Erythroblast (primary cell): ENCODE measurements at regions not wholly inside any gene's neighbourhood (a gene's known extent, or its start where the extent isn't known, plus 50 kb on each side); places are given as distances from the start of the nearest gene placed in this dataset.

Source experiments
- GATA1 ChIP-seq: IDR thresholded peaks from 2 replicates; pipeline ENCODE4 v1.6.1; 2011; ENCODE audit warnings: low read depth, mild to moderate bottlenecking, control low read depth, low read length, moderate library complexity
- POLR2A ChIP-seq: IDR thresholded peaks from 2 replicates; pipeline ENCODE4 v1.6.1; 2011; ENCODE audit warnings: mild to moderate bottlenecking, low read length

DNA sequence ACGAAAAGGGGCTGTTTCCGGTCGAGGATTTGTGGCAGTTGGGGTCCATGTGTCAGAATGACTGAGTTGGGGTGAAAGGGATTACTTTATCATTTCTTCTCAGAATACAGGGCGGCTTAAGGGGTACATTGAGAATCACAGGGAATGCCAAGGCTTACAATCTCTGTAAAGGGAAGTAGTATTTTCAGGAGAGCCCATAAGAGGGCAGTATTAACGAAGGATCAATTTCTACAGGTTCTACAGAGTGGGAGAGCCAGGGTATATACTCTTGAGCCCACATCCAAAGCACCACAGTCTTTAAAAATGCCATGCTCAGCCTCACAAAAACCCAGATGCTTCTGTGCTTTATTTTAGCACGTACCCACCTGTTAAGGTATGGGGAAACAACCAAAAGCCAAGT is 67.7 kb upstream of the ZXDA start:
- TF ChIP-seq POLR2A (no peak), GATA1 (no peak)
